Upper lobe of left lung (tissue), 6 donors: ENCODE measurements at regions not wholly inside any gene's neighbourhood (a gene's known extent, or its start where the extent isn't known, plus 50 kb on each side); places are given as distances from the start of the nearest gene placed in this dataset.
"Not testable (repeated sequence)": the region's sequence is repeated elsewhere in the genome, so short reads cannot be mapped to it uniquely, and the experiment has no call there.

ENCODE experiments used
- ATAC-seq, 2 donors: fragments of 200-7000 bp; cut with Tn5 transposase; one replicate each; pipeline ENCODE4 v1.9.1; 2022; ENCODE audit warnings: mild to moderate bottlenecking in 2 of 2, moderate library complexity in 2 of 2; ENCODE audit not compliant: low FRiP score in 2 of 2
- DNase-seq, 2 donors: peaks; one replicate each; pipeline ENCODE4 v3.0.0-alpha.2; 2019 to 2020
- H3K27ac ChIP-seq, 4 donors: fragments of 200-600 bp; sonication (generic); one replicate each; pipeline ENCODE4 v1.5.1; 2016 to 2019
- H3K27me3 ChIP-seq, 4 donors: fragments of 200-600 bp; sonication (generic); one replicate each; pipeline ENCODE4 v1.5.1; 2017 to 2019
- H3K36me3 ChIP-seq, 4 donors: fragments of 200-600 bp; sonication (generic); one replicate each; pipeline ENCODE4 v1.5.1; 2016 to 2019
- H3K4me1 ChIP-seq, 4 donors: fragments of 200-600 bp; sonication (generic); one replicate each; pipeline ENCODE4 v1.5.1; 2018 to 2019
- H3K4me3 ChIP-seq, 4 donors: fragments of 200-600 bp; sonication (generic); one replicate each; pipeline ENCODE4 v1.5.1; 2017 to 2019; ENCODE audit warnings: mild to moderate bottlenecking in 2 of 4, moderate library complexity in 1 of 4
- H3K9me3 ChIP-seq, 4 donors: fragments of 200-600 bp; sonication (generic); one replicate each; pipeline ENCODE4 v1.5.1; 2018 to 2019
- CTCF ChIP-seq, 6 experiments: fragments of 450-650 bp in 4 of 6; fragments of 200-600 bp in 2 of 6; sonication (generic) in 2 of 6; IDR thresholded peaks; one replicate each; pipeline ENCODE4 v1.5.1; 2016 to 2019; ENCODE audit warnings: antibody characterized with exemption in 6 of 6
- EP300 ChIP-seq, 4 donors: sonication (generic); formaldehyde crosslinking; IDR thresholded peaks; one replicate each; pipeline ENCODE4 v1.5.1; 2017; ENCODE audit warnings: antibody characterized with exemption in 4 of 4, control low read depth in 2 of 4
- POLR2A ChIP-seq, 4 donors: fragments of 450-650 bp; IDR thresholded peaks; one replicate each; pipeline ENCODE4 v1.5.1; 2016 to 2017; ENCODE audit warnings: antibody characterized with exemption in 4 of 4, mild to moderate bottlenecking in 2 of 4
- POLR2AphosphoS5 ChIP-seq, 2 donors: sonication (generic); formaldehyde crosslinking; IDR thresholded peaks; one replicate each; pipeline ENCODE4 v1.5.1; 2017; ENCODE audit warnings: antibody characterized with exemption in 2 of 2
- WGBS, 2 donors: methylation state at CpG; one replicate each; pipeline ENCODE4 v1.1.5; 2017 to 2018; 5-methylcytosine and 5-hydroxymethylcytosine counted together
- donor health status: DM: no; HTN: no; CAD: no; lungs with moderate emphysema.
- donor health status: DM: no; HTN: yes; CAD: no; lungs with severe emphysema.

DNA sequence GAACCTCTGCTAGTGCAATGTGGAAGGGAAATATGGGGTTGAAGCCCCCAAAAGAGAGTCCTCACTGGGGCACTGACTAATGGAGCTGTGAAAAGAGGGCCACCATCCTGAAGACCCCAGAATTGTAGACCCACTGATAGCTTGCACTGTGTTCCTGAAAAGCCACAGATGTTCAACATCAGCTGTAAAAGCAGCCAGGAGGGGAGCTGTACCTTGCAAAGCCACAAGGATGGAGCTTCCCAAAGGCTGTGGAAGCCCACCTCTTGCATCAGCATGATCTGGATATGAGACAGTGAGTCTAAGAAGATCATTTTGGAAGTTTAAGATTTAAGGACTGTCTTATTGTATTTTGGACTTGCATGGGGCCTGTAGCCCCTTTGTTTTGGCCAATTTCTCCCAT is 125.8 kb upstream of the TGFBR2 start:
- Histone ChIP-seq H3K9me3 (no peaks in the 10 kb centered on the region), H3K4me3 (no peak overlapping the region), H3K27me3 (no peaks in the 10 kb centered on the region), H3K36me3 (no peaks in the 10 kb centered on the region), H3K4me1 (peaks cover 18 to 30% (median 24%) of the 10 kb centered on the region in 4 donors), H3K27ac (peak overlapping the region in 1 of 4 donors; percentile 24)
- DNase-seq (no peak), ATAC-seq (no peak)
- TF ChIP-seq CTCF (IDR thresholded peaks at IDR 0.05) (no peak), EP300 (IDR thresholded peaks at IDR 0.05) (no peak)

GRCh38 chr3:30481241-30481640 is 125.2 kb upstream of the TGFBR2 start:
- peak overlapping the region in 1 of 4 donors; percentile 24 for H3K27ac ChIP-seq
- WGBS, 2 donors: 53 to 56% methylated on average over 1 of the region's 1 CpG
- H3K9me3 ChIP-seq: no peaks in the 10 kb centered on the region
- DNase-seq: no peak
- H3K27me3 ChIP-seq: no peaks in the 10 kb centered on the region
- no peak overlapping the region for H3K4me3 ChIP-seq
- H3K36me3 ChIP-seq: no peaks in the 10 kb centered on the region
- H3K4me1 ChIP-seq: peaks cover 15 to 23% (median 21%) of the 10 kb centered on the region in 4 donors
- TF ChIP-seq POLR2AphosphoS5 (IDR thresholded peaks at IDR 0.05) (no peak), POLR2A (IDR thresholded peaks at IDR 0.05) (no peak), CTCF (IDR thresholded peaks at IDR 0.05) (no peak), EP300 (IDR thresholded peaks at IDR 0.05) (no peak)
- ATAC-seq: no peak

DNA sequence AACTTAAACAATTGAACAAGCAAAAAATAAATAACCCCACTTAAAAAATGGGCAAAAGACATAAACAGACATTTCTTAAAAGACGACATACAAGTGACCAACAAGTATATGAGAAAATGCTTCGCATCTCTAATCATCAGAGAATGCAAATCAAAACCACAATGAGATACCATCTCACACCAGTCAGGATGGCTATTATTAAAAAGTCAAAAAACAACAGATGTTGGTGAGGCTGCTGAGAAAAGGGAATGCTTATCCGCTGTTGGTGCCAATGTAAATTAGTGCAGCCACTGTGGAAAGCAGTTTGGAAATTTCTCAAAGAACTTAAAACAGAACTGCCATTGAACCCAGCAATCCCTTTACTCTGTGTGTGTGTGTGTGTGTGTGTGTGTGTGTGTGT is 122.2 kb upstream of the TGFBR2 start:
- not testable (repeated sequence) for H3K36me3 ChIP-seq, ATAC-seq

DNA sequence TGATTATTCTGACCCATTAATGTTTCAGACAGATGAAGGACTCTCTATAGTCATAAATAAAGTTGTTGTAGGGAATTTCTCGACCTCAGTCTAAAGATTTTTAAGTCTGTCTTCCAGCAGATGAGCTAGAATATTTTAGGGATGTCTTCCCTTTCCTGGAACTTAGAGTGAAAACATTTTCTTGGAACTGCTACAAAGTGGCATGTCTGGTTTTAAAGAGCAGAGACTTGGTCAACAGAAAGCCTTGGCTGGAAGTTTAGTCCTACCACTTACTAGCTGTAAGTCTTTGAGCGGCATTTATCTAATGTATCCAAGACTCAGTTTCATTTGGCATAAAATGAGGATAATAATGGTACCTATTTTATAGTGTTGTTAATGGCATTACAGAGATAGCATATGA is 120.0 kb upstream of the TGFBR2 start:
- TF ChIP-seq POLR2AphosphoS5 (IDR thresholded peaks at IDR 0.05) (no peak), CTCF (IDR thresholded peaks at IDR 0.05) (no peak), POLR2A (IDR thresholded peaks at IDR 0.05) (no peak), EP300 (IDR thresholded peaks at IDR 0.05) (no peak)
- no peak for DNase-seq
- Histone ChIP-seq H3K9me3 (no peaks in the 10 kb centered on the region), H3K27me3 (no peaks in the 10 kb centered on the region), H3K4me1 (no peaks in the 10 kb centered on the region), H3K36me3 (no peaks in the 10 kb centered on the region), H3K4me3 (no peak overlapping the region), H3K27ac (no peak overlapping the region)
- no peak for ATAC-seq
- WGBS, 2 donors: 56 to 60% methylated on average over 2 of the region's 2 CpGs

More for the DNA sequence above, 122.2 kb upstream of the TGFBR2 start:
- H3K4me1 ChIP-seq: peaks cover 0 to 11% (median 10%) of the 10 kb centered on the region in 4 donors
- H3K4me3 ChIP-seq, DNase-seq, H3K27me3 ChIP-seq, H3K9me3 ChIP-seq, H3K27ac ChIP-seq: not testable (repeated sequence)
- WGBS, 2 donors: 91 to 92% methylated on average over 3 of the region's 3 CpGs

DNA sequence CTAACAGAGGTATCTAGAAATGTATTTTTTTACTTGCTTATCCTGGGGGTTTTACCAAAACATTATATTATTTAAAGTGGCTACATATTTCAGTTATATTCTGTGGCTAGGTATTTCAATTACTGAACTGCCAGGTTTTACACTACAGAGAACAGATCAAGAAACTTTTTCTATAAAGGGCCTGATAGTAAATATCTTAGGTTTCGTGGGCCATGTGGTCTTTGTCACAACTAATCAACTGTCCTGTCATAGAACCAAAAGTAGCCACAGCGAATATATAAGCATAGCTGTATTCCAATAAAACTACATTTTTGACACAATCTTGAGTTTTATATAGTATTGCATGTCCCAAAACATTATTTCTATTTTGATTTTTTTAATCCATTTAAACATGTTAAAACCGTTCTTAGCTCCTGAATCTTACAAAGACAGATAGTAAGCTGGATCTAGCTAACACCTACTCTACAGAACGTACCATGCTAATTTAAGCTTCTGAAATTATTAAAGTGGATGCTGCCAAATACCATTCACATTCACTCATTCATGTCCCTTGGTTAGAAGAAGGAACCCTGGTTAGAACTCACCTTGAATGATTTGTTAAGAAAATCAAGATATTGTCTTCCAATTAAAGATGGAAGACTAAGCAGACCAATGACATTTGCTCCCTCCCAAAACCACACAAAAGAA is 118.2 kb upstream of the TGFBR2 start:
- H3K36me3 ChIP-seq: no peaks in the 10 kb centered on the region
- H3K27me3 ChIP-seq: no peaks in the 10 kb centered on the region
- WGBS, 2 donors: 92 to 98% methylated on average over 4 of the region's 4 CpGs
- TF ChIP-seq POLR2AphosphoS5 (IDR thresholded peaks at IDR 0.05): no peak
- no peak for TF ChIP-seq POLR2A (IDR thresholded peaks at IDR 0.05)
- TF ChIP-seq EP300 (IDR thresholded peaks at IDR 0.05): no peak
- no peak for TF ChIP-seq CTCF (IDR thresholded peaks at IDR 0.05)
- no peak for ATAC-seq
- no peak overlapping the region for H3K4me3 ChIP-seq
- no peaks in the 10 kb centered on the region for H3K9me3 ChIP-seq
- no peak overlapping the region for H3K27ac ChIP-seq
- peaks cover 0 to 2% (median under 1%) of the 10 kb centered on the region in 4 donors for H3K4me1 ChIP-seq
- DNase-seq: no peak
